Pancreas (tissue), 10 donors: ENCODE measurements at regions not wholly inside any gene's neighbourhood (a gene's known extent, or its start where the extent isn't known, plus 50 kb on each side); places are given as distances from the start of the nearest gene placed in this dataset.
"Not testable (repeated sequence)": the region's sequence is repeated elsewhere in the genome, so short reads cannot be mapped to it uniquely, and the experiment has no call there.

ENCODE experiments used
- ATAC-seq, 4 donors: fragments of 200-7000 bp; cut with Tn5 transposase; one replicate each; pipeline versions ENCODE4 v1.8.0 to v1.9.1; 2020; ENCODE audit warnings: mild to moderate bottlenecking in 4 of 4, moderate library complexity in 4 of 4
- DNase-seq, 6 donors: peaks; one replicate each; pipeline ENCODE4 v3.0.0-alpha.2; 2020
- FAIRE-seq: peaks from 2 replicates; lab custom pipeline; 2012; peaks lifted over from hg19 to GRCh38; lab: Jason Lieb, UNC
- H3K27ac ChIP-seq, 4 donors: fragments of 200-600 bp; sonication (generic); 1 replicate in 3 of 4; 2 replicates in 1 of 4; pipeline versions ENCODE4 v1.5.0 to v1.8.0; 2020
- H3K27me3 ChIP-seq, 4 donors: fragments of 200-600 bp; one replicate each; pipeline ENCODE4 v1.8.0; 2021
- H3K36me3 ChIP-seq, 3 donors: fragments of 200-600 bp; sonication (generic) in 1 of 3; one replicate each; pipeline versions ENCODE4 v1.5.0 to v1.8.0; 2020 to 2021
- H3K4me1 ChIP-seq, 3 donors: fragments of 200-600 bp; one replicate each; pipeline ENCODE4 v1.8.0; 2021
- H3K4me3 ChIP-seq, 4 donors: fragments of 200-600 bp; sonication (generic) in 2 of 4; one replicate each; pipeline versions ENCODE4 v1.5.0 to v1.8.0; 2020 to 2021
- H3K9me3 ChIP-seq, 4 donors: fragments of 200-600 bp; one replicate each; pipeline ENCODE4 v1.8.0; 2021
- WGBS, 2 donors: extraction: QIAGEN DNeasy Blood & Tissue Kit; methylation state at CpG; one replicate each; pipeline ENCODE4 v1.1.7; 2013; 5-methylcytosine and 5-hydroxymethylcytosine counted together
- intact Hi-C, 3 donors: fragments of 100-400 bp; cut with DNase I; formaldehyde crosslinking; loops; one replicate each; pipeline versions ENCODE4 v1.11.1 to v1.14.2; 2022
- TF ChIP-seq, protein P1 (sequence below), 4 donors: fragments of 200-600 bp; sonication (generic) in 3 of 4; IDR thresholded peaks; one replicate each; pipeline versions ENCODE4 v1.5.0 to v1.8.0; 2021; ENCODE audit warnings: antibody characterized with exemption in 4 of 4
- donor health status: healthy with polysubstance abuse.
- donor health status: DM: no; HTN: no; CAD: no; lungs with moderate emphysema.
- donor health status: DM: no; HTN: no; CAD: no.
- donor health status: control.
- donor health status: control.
- donor health status: Bipolar disorder and iron deficiency.
- donor health status: DM: yes; HTN: yes; CAD: no.
- donor health status: DM: no; HTN: no; CAD: no.
- donor health status: DM: no; HTN: no; CAD: no.
- donor health status: DM: yes; HTN: yes; CAD: no.

GRCh38 chr2:242057379-242058040 lies 188.0 kb downstream of the RTP5 start:
- no peak for FAIRE-seq
- Histone ChIP-seq H3K27ac (no peak overlapping the region), H3K4me3 (no peak overlapping the region), H3K4me1 (no peaks in the 10 kb centered on the region), H3K27me3 (no peaks in the 10 kb centered on the region), H3K36me3 (no peaks in the 10 kb centered on the region), H3K9me3 (no peaks in the 10 kb centered on the region)
- intact Hi-C loops: no loop called here
- WGBS, 2 donors: 79 to 88% methylated on average over 19 of the region's 19 CpGs
- TF ChIP-seq, protein P1, sequence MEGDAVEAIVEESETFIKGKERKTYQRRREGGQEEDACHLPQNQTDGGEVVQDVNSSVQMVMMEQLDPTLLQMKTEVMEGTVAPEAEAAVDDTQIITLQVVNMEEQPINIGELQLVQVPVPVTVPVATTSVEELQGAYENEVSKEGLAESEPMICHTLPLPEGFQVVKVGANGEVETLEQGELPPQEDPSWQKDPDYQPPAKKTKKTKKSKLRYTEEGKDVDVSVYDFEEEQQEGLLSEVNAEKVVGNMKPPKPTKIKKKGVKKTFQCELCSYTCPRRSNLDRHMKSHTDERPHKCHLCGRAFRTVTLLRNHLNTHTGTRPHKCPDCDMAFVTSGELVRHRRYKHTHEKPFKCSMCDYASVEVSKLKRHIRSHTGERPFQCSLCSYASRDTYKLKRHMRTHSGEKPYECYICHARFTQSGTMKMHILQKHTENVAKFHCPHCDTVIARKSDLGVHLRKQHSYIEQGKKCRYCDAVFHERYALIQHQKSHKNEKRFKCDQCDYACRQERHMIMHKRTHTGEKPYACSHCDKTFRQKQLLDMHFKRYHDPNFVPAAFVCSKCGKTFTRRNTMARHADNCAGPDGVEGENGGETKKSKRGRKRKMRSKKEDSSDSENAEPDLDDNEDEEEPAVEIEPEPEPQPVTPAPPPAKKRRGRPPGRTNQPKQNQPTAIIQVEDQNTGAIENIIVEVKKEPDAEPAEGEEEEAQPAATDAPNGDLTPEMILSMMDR (IDR thresholded peaks at IDR 0.05): no peak
- no peak for DNase-seq
- no peak for ATAC-seq

DNA sequence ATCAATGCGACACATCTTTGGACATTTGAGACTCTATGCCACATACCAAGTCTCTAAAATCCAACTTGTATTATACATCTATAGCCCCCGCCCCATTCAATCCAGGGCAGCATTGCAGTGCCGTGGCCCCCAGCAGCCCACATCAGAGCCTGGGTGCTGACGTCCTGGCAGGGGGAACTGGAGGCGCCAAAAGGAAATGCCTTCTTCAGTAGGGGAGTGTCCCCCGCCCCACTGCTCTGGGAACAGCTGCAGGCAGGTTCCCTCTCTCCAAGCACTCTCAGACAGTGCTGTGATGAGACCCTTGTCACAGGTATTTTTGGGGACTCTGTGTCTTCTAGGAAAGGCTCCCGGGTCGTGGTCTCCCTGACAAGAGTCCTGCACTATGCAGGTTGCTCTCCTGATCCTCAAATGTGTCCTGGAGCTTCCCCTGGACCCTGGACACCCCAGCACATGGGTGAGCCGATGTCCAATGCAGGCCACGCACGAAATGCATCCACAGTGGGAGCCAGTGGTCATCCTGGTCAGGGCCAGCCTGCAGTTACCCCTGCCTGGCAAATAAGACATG lies 188.7 kb downstream of the RTP5 start:
- no peaks in the 10 kb centered on the region for H3K9me3 ChIP-seq
- no peaks in the 10 kb centered on the region for H3K36me3 ChIP-seq
- no peak overlapping the region for H3K27ac ChIP-seq
- no peak overlapping the region for H3K4me3 ChIP-seq
- no peaks in the 10 kb centered on the region for H3K4me1 ChIP-seq
- FAIRE-seq: no peak
- ATAC-seq: no peak
- H3K27me3 ChIP-seq: no peaks in the 10 kb centered on the region
- 77 to 80% methylated on average over 11 of the region's 11 CpGs for WGBS, 2 donors
- intact Hi-C loops: no loop called here
- TF ChIP-seq, protein P1 (IDR thresholded peaks at IDR 0.05): no peak
- no peak for DNase-seq

- ATAC-seq: no peak
- TF ChIP-seq, protein P1 (IDR thresholded peaks at IDR 0.05): no peak
Measured at GRCh38 chr2:242059566-242059965, 190.0 kb downstream of the RTP5 start.

DNA sequence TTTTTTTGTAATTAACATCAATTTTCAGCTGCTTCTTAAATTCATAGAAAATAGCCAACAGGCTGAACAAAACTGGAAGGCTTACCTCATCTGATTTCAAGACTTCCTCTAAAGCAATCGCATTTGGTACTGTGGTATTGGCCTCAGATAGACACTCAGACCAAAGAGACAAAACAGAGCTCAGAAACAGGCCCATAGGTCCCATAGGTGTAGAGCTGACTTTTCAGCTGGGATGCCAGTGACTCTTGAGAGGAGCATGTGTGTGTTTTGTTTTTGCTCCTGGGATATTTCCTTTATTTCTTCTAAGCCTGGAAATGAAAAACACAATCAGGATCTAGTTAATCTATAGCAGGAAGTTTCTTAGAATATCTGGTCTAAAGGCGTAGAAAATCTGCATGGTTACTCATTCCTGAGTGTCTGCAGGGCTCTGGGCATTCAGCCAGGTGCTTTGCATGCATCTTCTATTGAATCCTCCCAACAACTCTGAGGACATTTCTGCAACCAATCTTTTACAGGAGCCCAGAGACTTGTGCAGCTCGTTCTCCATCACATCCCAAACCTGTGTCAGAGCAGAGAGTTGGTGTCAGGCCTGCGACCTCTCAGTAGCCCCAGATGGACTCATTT lies 190.8 kb downstream of the RTP5 start:
- Histone ChIP-seq H3K36me3 (no peaks in the 10 kb centered on the region), H3K9me3 (no peaks in the 10 kb centered on the region), H3K27ac (peak overlapping the region in 1 of 4 donors; percentile 8), H3K27me3 (no peaks in the 10 kb centered on the region), H3K4me3 (no peak overlapping the region), H3K4me1 (no peaks in the 10 kb centered on the region)
- FAIRE-seq (no peak), ATAC-seq (no peak), DNase-seq (no peak)
- intact Hi-C loops: no loop called here
- WGBS, 2 donors: 70 to 73% methylated on average over 4 of the region's 4 CpGs
- TF ChIP-seq, protein P1 (IDR thresholded peaks at IDR 0.05): no peak

More at GRCh38 chr2:242059566-242059965, 190.0 kb downstream of the RTP5 start:
- no peak overlapping the region for H3K4me3 ChIP-seq
- DNase-seq (no peak), FAIRE-seq (no peak)
- intact Hi-C loops: no loop called here
- H3K27ac ChIP-seq: peak overlapping the region in 1 of 4 donors; percentile 8
- H3K4me1 ChIP-seq: no peaks in the 10 kb centered on the region
- no peaks in the 10 kb centered on the region for H3K9me3 ChIP-seq
- WGBS, 2 donors: 83 to 88% methylated on average over 7 of the region's 7 CpGs
- no peaks in the 10 kb centered on the region for H3K27me3 ChIP-seq
- no peaks in the 10 kb centered on the region for H3K36me3 ChIP-seq

- ATAC-seq, FAIRE-seq, H3K36me3 ChIP-seq, intact Hi-C loops, H3K4me3 ChIP-seq, H3K27ac ChIP-seq, H3K27me3 ChIP-seq, H3K9me3 ChIP-seq, DNase-seq, H3K4me1 ChIP-seq: not testable (repeated sequence)
- WGBS, 2 donors: 95 to 96% methylated on average over 17 of the region's 17 CpGs
Measured at GRCh38 chr2:242061930-242062329, 192.4 kb downstream of the RTP5 start.
